ENCODE measurements at regions not wholly inside any gene's neighbourhood (a gene's known extent, or its start where the extent isn't known, plus 50 kb on each side); places are given as distances from the start of the nearest gene placed in this dataset.

DNA sequence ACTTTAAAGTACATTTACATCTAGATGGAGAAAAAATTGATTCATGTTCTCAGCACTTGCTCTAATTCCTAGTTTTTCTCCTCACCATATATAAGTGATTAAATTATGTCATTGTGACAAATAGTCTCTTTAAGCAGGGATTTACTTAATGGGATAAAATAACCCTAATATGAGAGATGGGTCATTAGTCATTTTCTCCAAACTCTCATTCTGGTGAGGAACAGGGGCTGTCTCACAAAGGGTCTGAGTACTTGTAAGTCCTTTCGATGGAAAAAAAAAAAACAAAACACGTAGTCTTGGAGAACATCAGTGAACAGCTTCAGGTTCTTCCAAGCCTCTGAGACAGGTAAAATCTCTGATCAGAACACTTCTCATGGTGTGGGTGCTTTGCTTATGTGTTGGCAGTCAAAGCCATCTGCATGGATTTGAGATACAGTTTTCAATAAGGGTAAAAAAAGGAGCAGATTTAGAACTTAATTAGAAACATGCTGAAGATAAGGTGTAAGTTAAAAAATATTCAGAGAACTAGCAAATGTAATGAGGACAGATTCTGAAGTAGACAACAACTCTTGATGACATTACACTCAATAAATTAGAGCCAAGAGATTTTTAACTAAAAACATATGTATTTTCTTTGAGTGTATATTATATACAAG lies 1668.9 kb upstream of the MIR17HG start:
- TF ChIP-seq YY1 (IDR thresholded peaks at IDR 0.05; ENCODE audit: insufficient read depth, insufficient read length) (no peak), SUZ12 (IDR thresholded peaks at IDR 0.05; ENCODE audit: extremely low read depth, insufficient read depth, insufficient read length) (no peak), ZNF274 (IDR thresholded peaks at IDR 0.05; ENCODE audit: low read depth, low read length) (no peak)
- H3K9me3 ChIP-seq (ENCODE audit: insufficient read depth, low read length) = no peaks in the 10 kb centered on the region
- no peaks in the 10 kb centered on the region for H3K4me1 ChIP-seq (ENCODE audit: insufficient read depth, insufficient read length)
- H3K36me3 ChIP-seq (ENCODE audit: insufficient read depth, insufficient read length, low read length) = no peaks in the 10 kb centered on the region
- no peak for DNase-seq (ENCODE audit: low read depth, low spot score)
- H3K27me3 ChIP-seq (ENCODE audit: insufficient read depth, insufficient read length) = no peaks in the 10 kb centered on the region
- no peak overlapping the region for H3K9ac ChIP-seq (ENCODE audit: insufficient read length, low read depth)
- no peak overlapping the region for H3K4me3 ChIP-seq (ENCODE audit: insufficient read length, low read depth)

DNA sequence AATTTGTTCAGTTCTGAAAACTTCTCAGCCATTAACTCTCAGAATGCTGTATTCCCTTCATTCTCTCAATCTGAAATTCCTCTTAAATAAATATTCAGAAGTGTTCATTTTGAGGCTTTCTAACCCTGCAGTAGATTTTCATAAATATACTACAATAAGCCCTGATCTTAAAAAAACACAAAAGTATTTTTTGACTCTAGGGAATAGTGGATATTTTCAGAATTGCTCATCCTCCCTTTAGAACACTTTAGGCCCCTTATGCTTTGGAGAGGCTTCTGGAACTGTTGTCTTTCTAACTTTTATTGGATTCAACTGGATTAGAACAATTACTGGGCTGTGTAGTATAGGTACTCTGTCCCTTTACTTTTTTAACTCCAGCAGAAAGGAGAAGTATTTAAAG lies 1662.6 kb upstream of the MIR17HG start:
- TF ChIP-seq ZNF274 (IDR thresholded peaks at IDR 0.05; ENCODE audit: low read depth, low read length) (no peak), SUZ12 (IDR thresholded peaks at IDR 0.05; ENCODE audit: extremely low read depth, insufficient read depth, insufficient read length) (no peak), YY1 (IDR thresholded peaks at IDR 0.05; ENCODE audit: insufficient read depth, insufficient read length) (no peak)
- Histone ChIP-seq H3K4me3 (ENCODE audit: insufficient read length, low read depth) (no peak overlapping the region), H3K9ac (ENCODE audit: insufficient read length, low read depth) (no peak overlapping the region), H3K9me3 (ENCODE audit: insufficient read depth, low read length) (no peaks in the 10 kb centered on the region), H3K27me3 (ENCODE audit: insufficient read depth, insufficient read length) (no peaks in the 10 kb centered on the region), H3K4me1 (ENCODE audit: insufficient read depth, insufficient read length) (no peaks in the 10 kb centered on the region), H3K36me3 (ENCODE audit: insufficient read depth, insufficient read length, low read length) (no peaks in the 10 kb centered on the region)
- DNase-seq (ENCODE audit: low read depth, low spot score) = no peak

DNA sequence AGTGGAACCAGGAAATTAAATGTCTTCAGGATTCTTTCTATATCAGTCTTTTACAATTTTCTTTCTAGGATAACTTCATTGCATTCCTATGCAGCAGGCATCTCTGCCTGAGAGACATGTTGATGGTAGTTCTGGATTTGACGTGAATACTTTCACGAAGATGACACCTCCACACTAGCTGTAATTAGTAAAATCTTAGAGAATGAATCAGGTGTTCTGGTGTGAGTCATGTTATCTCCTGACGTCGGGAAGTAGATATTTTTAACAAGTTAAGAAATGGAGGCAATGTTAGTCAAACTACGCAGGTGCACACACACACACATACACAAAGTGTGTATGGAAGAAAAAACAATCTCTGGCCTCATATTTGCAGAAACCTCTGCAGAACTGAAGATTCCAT lies 1661.3 kb upstream of the MIR17HG start:
- Histone ChIP-seq H3K9ac (ENCODE audit: insufficient read length, low read depth) (no peak overlapping the region), H3K4me1 (ENCODE audit: insufficient read depth, insufficient read length) (no peaks in the 10 kb centered on the region), H3K27me3 (ENCODE audit: insufficient read depth, insufficient read length) (no peaks in the 10 kb centered on the region), H3K9me3 (ENCODE audit: insufficient read depth, low read length) (no peaks in the 10 kb centered on the region), H3K36me3 (ENCODE audit: insufficient read depth, insufficient read length, low read length) (no peaks in the 10 kb centered on the region), H3K4me3 (ENCODE audit: insufficient read length, low read depth) (no peak overlapping the region)
- TF ChIP-seq SUZ12 (IDR thresholded peaks at IDR 0.05; ENCODE audit: extremely low read depth, insufficient read depth, insufficient read length) (no peak), ZNF274 (IDR thresholded peaks at IDR 0.05; ENCODE audit: low read depth, low read length) (no peak), YY1 (IDR thresholded peaks at IDR 0.05; ENCODE audit: insufficient read depth, insufficient read length) (no peak)
- DNase-seq (ENCODE audit: low read depth, low spot score) = no peak

DNA sequence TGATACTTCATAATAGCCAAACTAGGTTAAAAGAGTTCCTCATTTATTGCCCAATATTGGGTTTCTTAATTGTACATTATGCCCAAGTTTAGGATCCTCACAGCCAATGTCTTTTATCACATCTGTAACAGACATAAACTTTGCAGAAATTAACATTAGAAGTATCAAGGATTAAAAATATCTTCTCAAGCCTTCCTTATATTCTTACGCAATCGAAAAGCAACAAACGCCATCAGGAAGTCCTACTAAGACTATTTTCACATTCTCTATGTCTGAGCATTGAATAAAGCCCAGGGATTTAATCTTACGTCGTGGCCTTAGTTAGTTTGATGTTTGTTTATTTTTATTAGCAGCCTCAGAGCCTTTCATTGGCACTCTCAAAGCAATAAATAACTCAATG lies 1660.4 kb upstream of the MIR17HG start:
- DNase-seq (ENCODE audit: low read depth, low spot score) = no peak
- Histone ChIP-seq H3K36me3 (ENCODE audit: insufficient read depth, insufficient read length, low read length) (no peaks in the 10 kb centered on the region), H3K9ac (ENCODE audit: insufficient read length, low read depth) (no peak overlapping the region), H3K27me3 (ENCODE audit: insufficient read depth, insufficient read length) (no peaks in the 10 kb centered on the region), H3K4me3 (ENCODE audit: insufficient read length, low read depth) (no peak overlapping the region), H3K9me3 (ENCODE audit: insufficient read depth, low read length) (no peaks in the 10 kb centered on the region), H3K4me1 (ENCODE audit: insufficient read depth, insufficient read length) (no peaks in the 10 kb centered on the region)
- TF ChIP-seq YY1 (IDR thresholded peaks at IDR 0.05; ENCODE audit: insufficient read depth, insufficient read length) (no peak), SUZ12 (IDR thresholded peaks at IDR 0.05; ENCODE audit: extremely low read depth, insufficient read depth, insufficient read length) (no peak), ZNF274 (IDR thresholded peaks at IDR 0.05; ENCODE audit: low read depth, low read length) (no peak)

DNA sequence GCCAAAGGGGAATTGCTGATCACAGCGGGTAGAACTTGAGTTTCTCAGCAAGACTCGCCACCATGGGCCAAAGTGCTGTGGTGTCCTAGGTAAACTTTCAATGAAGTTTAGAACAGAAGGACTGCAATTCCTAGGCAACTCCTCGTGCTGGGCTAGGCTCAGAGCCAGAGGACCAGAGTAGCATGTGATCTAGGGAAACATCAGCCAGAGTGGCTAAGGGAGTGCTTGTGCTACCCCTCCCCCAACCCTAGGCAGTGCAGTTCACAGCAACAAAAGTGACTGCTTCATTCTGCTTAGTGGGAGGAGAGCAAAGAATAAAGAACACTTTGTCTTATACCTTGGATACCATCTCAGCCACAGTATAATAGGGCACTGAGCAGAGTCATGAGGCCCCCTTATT lies 1658.6 kb upstream of the MIR17HG start:
- Histone ChIP-seq H3K27me3 (ENCODE audit: insufficient read depth, insufficient read length) (no peaks in the 10 kb centered on the region), H3K9me3 (ENCODE audit: insufficient read depth, low read length) (no peaks in the 10 kb centered on the region), H3K4me3 (ENCODE audit: insufficient read length, low read depth) (no peak overlapping the region), H3K9ac (ENCODE audit: insufficient read length, low read depth) (no peak overlapping the region), H3K36me3 (ENCODE audit: insufficient read depth, insufficient read length, low read length) (no peaks in the 10 kb centered on the region), H3K4me1 (ENCODE audit: insufficient read depth, insufficient read length) (no peaks in the 10 kb centered on the region)
- TF ChIP-seq ZNF274 (IDR thresholded peaks at IDR 0.05; ENCODE audit: low read depth, low read length) (no peak), SUZ12 (IDR thresholded peaks at IDR 0.05; ENCODE audit: extremely low read depth, insufficient read depth, insufficient read length) (no peak), YY1 (IDR thresholded peaks at IDR 0.05; ENCODE audit: insufficient read depth, insufficient read length) (no peak)
- DNase-seq (ENCODE audit: low read depth, low spot score) = no peak

DNA sequence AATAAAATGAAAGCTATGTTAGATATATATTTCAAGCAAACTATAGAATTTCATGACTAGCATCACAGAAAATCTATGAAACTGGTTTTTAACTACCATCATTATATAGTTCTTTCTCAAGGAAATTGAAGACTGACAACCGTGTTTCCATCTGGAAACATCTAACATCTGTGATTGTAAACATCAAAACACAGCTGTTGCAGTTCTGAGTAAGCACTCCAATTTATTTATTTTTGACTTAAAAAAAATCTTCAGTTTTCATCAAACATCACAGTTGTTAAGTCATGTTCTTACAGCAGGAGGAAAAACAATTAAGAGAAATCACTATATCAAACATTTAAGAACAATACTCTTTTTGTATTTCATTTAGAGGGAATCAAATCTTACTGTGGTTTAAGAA lies 1653.0 kb upstream of the MIR17HG start:
- H3K4me3 ChIP-seq (ENCODE audit: insufficient read length, low read depth) = no peak overlapping the region
- TF ChIP-seq ZNF274 (IDR thresholded peaks at IDR 0.05; ENCODE audit: low read depth, low read length) = no peak
- no peak for TF ChIP-seq YY1 (IDR thresholded peaks at IDR 0.05; ENCODE audit: insufficient read depth, insufficient read length)
- no peak for TF ChIP-seq SUZ12 (IDR thresholded peaks at IDR 0.05; ENCODE audit: extremely low read depth, insufficient read depth, insufficient read length)
- no peak overlapping the region for H3K9ac ChIP-seq (ENCODE audit: insufficient read length, low read depth)
- no peaks in the 10 kb centered on the region for H3K36me3 ChIP-seq (ENCODE audit: insufficient read depth, insufficient read length, low read length)
- no peaks in the 10 kb centered on the region for H3K9me3 ChIP-seq (ENCODE audit: insufficient read depth, low read length)
- no peak for DNase-seq (ENCODE audit: low read depth, low spot score)
- H3K27me3 ChIP-seq (ENCODE audit: insufficient read depth, insufficient read length) = no peaks in the 10 kb centered on the region
- no peaks in the 10 kb centered on the region for H3K4me1 ChIP-seq (ENCODE audit: insufficient read depth, insufficient read length)

DNA sequence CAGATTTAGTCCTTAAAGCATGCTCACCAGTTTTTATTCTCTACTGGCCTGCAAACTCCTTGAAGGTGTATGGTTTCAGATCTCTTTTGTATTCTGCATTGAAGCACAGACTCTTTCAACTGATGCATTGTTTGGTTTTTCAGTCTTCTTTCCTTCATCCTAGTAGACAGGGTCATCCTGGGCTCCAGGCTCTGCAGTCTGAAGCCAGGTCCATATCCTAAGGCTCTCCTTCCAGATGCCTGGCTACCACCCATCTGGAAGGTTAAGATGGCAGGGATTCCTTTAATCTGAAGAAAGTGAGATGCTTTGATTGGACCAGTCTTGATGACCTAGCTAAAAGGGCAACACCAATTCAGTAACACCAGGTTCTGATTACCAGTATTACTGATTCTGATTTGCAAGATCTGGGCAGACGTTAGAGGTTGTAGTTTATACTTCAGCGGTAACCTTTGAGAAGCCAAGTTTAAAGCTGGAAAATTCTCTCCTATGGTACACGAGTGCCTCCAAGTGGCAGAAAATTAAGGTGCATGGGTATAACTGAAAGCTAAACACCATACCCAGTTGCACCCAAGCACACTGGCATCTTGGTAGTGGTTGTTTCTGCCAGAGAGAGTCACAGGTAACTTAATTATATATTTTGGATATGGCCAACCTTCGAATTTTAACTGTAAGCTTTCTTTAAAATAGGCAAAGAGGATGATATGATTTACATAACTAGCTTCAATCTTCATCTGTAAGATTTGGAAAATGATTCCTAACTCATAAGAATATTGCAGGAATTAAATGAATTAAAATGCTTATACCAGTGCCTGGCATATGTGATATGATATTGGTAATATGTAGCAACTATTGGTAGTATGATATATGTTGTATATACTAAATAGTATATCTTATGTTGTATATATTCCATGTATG lies 1651.9 kb upstream of the MIR17HG start:
- no peaks in the 10 kb centered on the region for H3K9me3 ChIP-seq (ENCODE audit: insufficient read depth, low read length)
- DNase-seq (ENCODE audit: low read depth, low spot score) = peak; percentile 36

More for the DNA sequence above, 1651.9 kb upstream of the MIR17HG start:
- H3K36me3 ChIP-seq (ENCODE audit: insufficient read depth, insufficient read length, low read length) = no peaks in the 10 kb centered on the region
- H3K9ac ChIP-seq (ENCODE audit: insufficient read length, low read depth) = no peak overlapping the region
- no peak overlapping the region for H3K4me3 ChIP-seq (ENCODE audit: insufficient read length, low read depth)
- no peaks in the 10 kb centered on the region for H3K27me3 ChIP-seq (ENCODE audit: insufficient read depth, insufficient read length)
- TF ChIP-seq ZNF274 (IDR thresholded peaks at IDR 0.05; ENCODE audit: low read depth, low read length) = no peak
- no peak for TF ChIP-seq YY1 (IDR thresholded peaks at IDR 0.05; ENCODE audit: insufficient read depth, insufficient read length)
- no peak for TF ChIP-seq SUZ12 (IDR thresholded peaks at IDR 0.05; ENCODE audit: extremely low read depth, insufficient read depth, insufficient read length)
- no peaks in the 10 kb centered on the region for H3K4me1 ChIP-seq (ENCODE audit: insufficient read depth, insufficient read length)
